Suppressor macrophage (primary cell): ENCODE measurements at regions not wholly inside any gene's neighbourhood (a gene's known extent, or its start where the extent isn't known, plus 50 kb on each side); places are given as distances from the start of the nearest gene placed in this dataset.
"Not testable (repeated sequence)": the region's sequence is repeated elsewhere in the genome, so short reads cannot be mapped to it uniquely, and the experiment has no call there.

Experiments
- DNase-seq, 4 experiments: peaks; one replicate each; pipeline ENCODE4 v3.0.0-alpha.2; 2020 to 2022

GRCh38 chr2:121058852-121059558 lies 226.0 kb downstream of the TFCP2L1 start:
- DNase-seq, result no peak

- DNase-seq, result no peak
Measured at GRCh38 chr2:121059651-121060649, 225.1 kb downstream of the TFCP2L1 start.

GRCh38 chr2:121061633-121062032 lies 223.4 kb downstream of the TFCP2L1 start:
- DNase-seq, result no peak

- DNase-seq, result no peak
Measured at GRCh38 chr2:121063471-121063870, 221.5 kb downstream of the TFCP2L1 start.

- DNase-seq, result no peak
Measured at GRCh38 chr2:121064186-121064585, 220.8 kb downstream of the TFCP2L1 start.

- no peak for DNase-seq
Measured at GRCh38 chr2:121065239-121065638, 219.8 kb downstream of the TFCP2L1 start.

- no peak for DNase-seq
Measured at GRCh38 chr2:121066526-121066925, 218.5 kb downstream of the TFCP2L1 start.

GRCh38 chr2:121068851-121069250 lies 216.2 kb downstream of the TFCP2L1 start:
- DNase-seq, result no peak

GRCh38 chr2:121069434-121069969 lies 215.5 kb downstream of the TFCP2L1 start:
- no peak for DNase-seq

- not testable (repeated sequence) for DNase-seq
Measured at GRCh38 chr2:121070061-121070460, 214.9 kb downstream of the TFCP2L1 start.

- peak; percentile 41 to 74 (median 67) for DNase-seq
Measured at GRCh38 chr2:121071034-121071504, 213.9 kb downstream of the TFCP2L1 start.

- DNase-seq, result no peak
Measured at GRCh38 chr2:121072784-121073183, 212.2 kb downstream of the TFCP2L1 start.

GRCh38 chr2:121073320-121074210 lies 211.4 kb downstream of the TFCP2L1 start:
- no peak for DNase-seq

GRCh38 chr2:121074293-121074932 lies 210.6 kb downstream of the TFCP2L1 start:
- no peak for DNase-seq

GRCh38 chr2:121075006-121075551 lies 209.9 kb downstream of the TFCP2L1 start:
- peak; percentile 17 to 38 (median 30) for DNase-seq

GRCh38 chr2:121075641-121076497 lies 209.1 kb downstream of the TFCP2L1 start:
- no peak for DNase-seq

GRCh38 chr2:121076498-121076820 lies 208.5 kb downstream of the TFCP2L1 start:
- DNase-seq, result no peak

GRCh38 chr2:121076885-121077549 lies 208.0 kb downstream of the TFCP2L1 start:
- DNase-seq, result peak; percentile 69 to 88 (median 78)

- no peak for DNase-seq
Measured at GRCh38 chr2:121078899-121079298, 206.1 kb downstream of the TFCP2L1 start.
